ENCODE measurements at regions not wholly inside any gene's neighbourhood (a gene's known extent, or its start where the extent isn't known, plus 50 kb on each side); places are given as distances from the start of the nearest gene placed in this dataset.
"Not testable (repeated sequence)": the region's sequence is repeated elsewhere in the genome, so short reads cannot be mapped to it uniquely, and the experiment has no call there.

GRCh38 chr17:30696234-30696633, 128.3 kb downstream of the CRLF3 start:
- no peak overlapping the region for H3K4me2 ChIP-seq (ENCODE audit: low read length)
- peaks cover 4% of the 10 kb centered on the region for H3K27me3 ChIP-seq (ENCODE audit: control insufficient read depth, insufficient read depth, low read length)
- no peak overlapping the region for H3K4me3 ChIP-seq (ENCODE audit: low read length)
- H3K9me3 ChIP-seq (replicated peaks; ENCODE audit: low read length) = no peaks in the 10 kb centered on the region
- no peaks in the 10 kb centered on the region for H3K36me3 ChIP-seq (ENCODE audit: insufficient read depth, low read length)
- H3K4me1 ChIP-seq (ENCODE audit: control insufficient read depth, insufficient read depth, low read length) = peaks cover 16% of the 10 kb centered on the region
- no peak overlapping the region for H3K9ac ChIP-seq (ENCODE audit: low read depth, low read length)

- H3K9me3 ChIP-seq (replicated peaks; ENCODE audit: low read length); H3K36me3 ChIP-seq (ENCODE audit: insufficient read depth, low read length); H3K4me3 ChIP-seq (ENCODE audit: low read length); H3K27me3 ChIP-seq (ENCODE audit: control insufficient read depth, insufficient read depth, low read length); H3K9ac ChIP-seq (ENCODE audit: low read depth, low read length): not testable (repeated sequence)
- Histone ChIP-seq H3K4me2 (ENCODE audit: low read length) (peak overlapping the region; percentile 9), H3K4me1 (ENCODE audit: control insufficient read depth, insufficient read depth, low read length) (peaks cover 16% of the 10 kb centered on the region)
Measured at GRCh38 chr17:30695265-30695811, 129.2 kb downstream of the CRLF3 start.

- Histone ChIP-seq H3K4me1 (ENCODE audit: control insufficient read depth, insufficient read depth, low read length) (peaks cover 16% of the 10 kb centered on the region), H3K4me2 (ENCODE audit: low read length) (peak overlapping the region; percentile 69)
- not testable (repeated sequence) for H3K9me3 ChIP-seq (replicated peaks; ENCODE audit: low read length); H3K9ac ChIP-seq (ENCODE audit: low read depth, low read length); H3K4me3 ChIP-seq (ENCODE audit: low read length); H3K36me3 ChIP-seq (ENCODE audit: insufficient read depth, low read length); H3K27me3 ChIP-seq (ENCODE audit: control insufficient read depth, insufficient read depth, low read length)
Measured at GRCh38 chr17:30693772-30694171, 130.7 kb downstream of the CRLF3 start.

GRCh38 chr17:30689266-30690000, 135.1 kb downstream of the CRLF3 start:
- H3K27me3 ChIP-seq (ENCODE audit: control insufficient read depth, insufficient read depth, low read length); H3K36me3 ChIP-seq (ENCODE audit: insufficient read depth, low read length); H3K9me3 ChIP-seq (replicated peaks; ENCODE audit: low read length); H3K9ac ChIP-seq (ENCODE audit: low read depth, low read length); H3K4me2 ChIP-seq (ENCODE audit: low read length); H3K4me3 ChIP-seq (ENCODE audit: low read length): not testable (repeated sequence)
- H3K4me1 ChIP-seq (ENCODE audit: control insufficient read depth, insufficient read depth, low read length) = peaks cover 15% of the 10 kb centered on the region

- not testable (repeated sequence) for H3K4me3 ChIP-seq (ENCODE audit: low read length); H3K27me3 ChIP-seq (ENCODE audit: control insufficient read depth, insufficient read depth, low read length); H3K4me1 ChIP-seq (ENCODE audit: control insufficient read depth, insufficient read depth, low read length); H3K9me3 ChIP-seq (replicated peaks; ENCODE audit: low read length); H3K36me3 ChIP-seq (ENCODE audit: insufficient read depth, low read length); H3K9ac ChIP-seq (ENCODE audit: low read depth, low read length)
- H3K4me2 ChIP-seq (ENCODE audit: low read length) = peak overlapping the region; percentile 65
Measured at GRCh38 chr17:30686538-30687479, 137.7 kb downstream of the CRLF3 start.

- H3K4me2 ChIP-seq (ENCODE audit: low read length); H3K4me3 ChIP-seq (ENCODE audit: low read length); H3K36me3 ChIP-seq (ENCODE audit: insufficient read depth, low read length); H3K9ac ChIP-seq (ENCODE audit: low read depth, low read length); H3K27me3 ChIP-seq (ENCODE audit: control insufficient read depth, insufficient read depth, low read length); H3K9me3 ChIP-seq (replicated peaks; ENCODE audit: low read length); H3K4me1 ChIP-seq (ENCODE audit: control insufficient read depth, insufficient read depth, low read length): not testable (repeated sequence)
Measured at GRCh38 chr17:30682280-30682679, 142.2 kb downstream of the CRLF3 start.

GRCh38 chr17:30680681-30681080, 143.8 kb downstream of the CRLF3 start:
- H3K4me3 ChIP-seq (ENCODE audit: low read length); H3K4me2 ChIP-seq (ENCODE audit: low read length); H3K4me1 ChIP-seq (ENCODE audit: control insufficient read depth, insufficient read depth, low read length); H3K36me3 ChIP-seq (ENCODE audit: insufficient read depth, low read length); H3K9ac ChIP-seq (ENCODE audit: low read depth, low read length); H3K27me3 ChIP-seq (ENCODE audit: control insufficient read depth, insufficient read depth, low read length); H3K9me3 ChIP-seq (replicated peaks; ENCODE audit: low read length): not testable (repeated sequence)

- Histone ChIP-seq H3K36me3 (ENCODE audit: insufficient read depth, low read length) (no peaks in the 10 kb centered on the region), H3K9me3 (replicated peaks; ENCODE audit: low read length) (peaks cover 4% of the 10 kb centered on the region), H3K4me1 (ENCODE audit: control insufficient read depth, insufficient read depth, low read length) (no peaks in the 10 kb centered on the region), H3K4me3 (ENCODE audit: low read length) (no peak overlapping the region), H3K4me2 (ENCODE audit: low read length) (no peak overlapping the region), H3K27me3 (ENCODE audit: control insufficient read depth, insufficient read depth, low read length) (no peaks in the 10 kb centered on the region), H3K9ac (ENCODE audit: low read depth, low read length) (no peak overlapping the region)
Measured at GRCh38 chr17:30677550-30678249, 146.8 kb downstream of the CRLF3 start.

- H3K9ac ChIP-seq (ENCODE audit: low read depth, low read length) = not testable (repeated sequence)
Measured at GRCh38 chr17:30675777-30676492, 148.6 kb downstream of the CRLF3 start.

GRCh38 chr17:30669217-30669649, 155.3 kb downstream of the CRLF3 start:
- H3K9ac ChIP-seq (ENCODE audit: low read depth, low read length); H3K4me3 ChIP-seq (ENCODE audit: low read length); H3K4me1 ChIP-seq (ENCODE audit: control insufficient read depth, insufficient read depth, low read length); H3K9me3 ChIP-seq (replicated peaks; ENCODE audit: low read length); H3K27me3 ChIP-seq (ENCODE audit: control insufficient read depth, insufficient read depth, low read length); H3K36me3 ChIP-seq (ENCODE audit: insufficient read depth, low read length); H3K4me2 ChIP-seq (ENCODE audit: low read length): not testable (repeated sequence)

More at GRCh38 chr17:30675777-30676492, 148.6 kb downstream of the CRLF3 start:
- not testable (repeated sequence) for H3K4me2 ChIP-seq (ENCODE audit: low read length); H3K4me1 ChIP-seq (ENCODE audit: control insufficient read depth, insufficient read depth, low read length); H3K9me3 ChIP-seq (replicated peaks; ENCODE audit: low read length); H3K36me3 ChIP-seq (ENCODE audit: insufficient read depth, low read length); H3K27me3 ChIP-seq (ENCODE audit: control insufficient read depth, insufficient read depth, low read length); H3K4me3 ChIP-seq (ENCODE audit: low read length)
